ENCODE measurements at regions not wholly inside any gene's neighbourhood (a gene's known extent, or its start where the extent isn't known, plus 50 kb on each side); places are given as distances from the start of the nearest gene placed in this dataset.
A peak's percentile ranks its signal among the peaks of the same experiment; 100 is the strongest.

DNA sequence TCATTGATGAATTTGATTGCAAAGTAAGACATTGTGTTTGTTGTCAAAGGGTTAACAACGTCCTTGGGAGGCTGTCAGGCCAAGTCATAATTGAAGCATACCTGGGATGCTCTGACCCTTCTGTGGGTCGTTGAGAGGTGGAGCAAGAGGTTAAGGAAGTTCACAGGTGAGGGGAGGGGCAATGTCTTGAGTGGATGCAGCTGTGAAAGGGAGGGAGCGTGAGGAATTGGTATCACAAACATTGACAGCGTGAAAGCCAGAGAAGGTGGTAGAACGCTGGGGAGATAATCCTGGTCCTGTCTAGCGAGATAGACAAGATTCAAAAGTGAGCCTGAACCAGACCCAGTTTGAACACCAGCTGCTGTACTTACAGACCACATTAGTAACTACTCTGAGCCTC lies 79.4 kb downstream of the HES1 start:
- 91% methylated on average over 6 of the region's 6 CpGs for WGBS (ENCODE audit: insufficient coverage)
- Histone ChIP-seq H3K9ac (ENCODE audit: insufficient read depth, low read length, poor library complexity, severe bottlenecking) (no peak overlapping the region), H3K4me1 (ENCODE audit: control insufficient read depth in 1 of 2, insufficient read depth in 2 of 2, low read length in 2 of 2) (no peaks in the 10 kb centered on the region), H3K27me3 (ENCODE audit: control insufficient read depth in 2 of 2, insufficient read depth in 2 of 2, low read length in 2 of 2) (no peaks in the 10 kb centered on the region), H3K79me2 (ENCODE audit: insufficient read depth, low read length) (no peaks in the 10 kb centered on the region), H3K36me3 (replicated peaks in 1 of 2; ENCODE audit: control insufficient read depth in 1 of 2, insufficient read depth in 2 of 2, low read length in 2 of 2) (no peaks in the 10 kb centered on the region), H3K4me3 (replicated peaks in 1 of 3; ENCODE audit: low read depth in 2 of 3, low read length in 3 of 3) (no peak overlapping the region), H4K20me1 (ENCODE audit: insufficient read depth, low read length) (no peaks in the 10 kb centered on the region), H3K4me2 (replicated peaks; ENCODE audit: extremely low read depth, low read length, poor library complexity, severe bottlenecking) (no peak overlapping the region), H3K9me3 (replicated peaks in 1 of 2; ENCODE audit: control insufficient read depth in 1 of 2, insufficient read depth in 1 of 2, low read length in 2 of 2) (no peaks in the 10 kb centered on the region), H2AFZ (ENCODE audit: insufficient read depth, low read depth, low read length, poor library complexity, severe bottlenecking) (no peak overlapping the region), H3K27ac (ENCODE audit: low read depth in 1 of 2, low read length in 2 of 2) (no peak overlapping the region)
- peak overlapping the region in 1 of 7 donors; percentile 28 for H3K27ac Mint-ChIP-seq
- no peaks in the 10 kb centered on the region for H3K36me3 Mint-ChIP-seq
- TF ChIP-seq, protein P1, sequence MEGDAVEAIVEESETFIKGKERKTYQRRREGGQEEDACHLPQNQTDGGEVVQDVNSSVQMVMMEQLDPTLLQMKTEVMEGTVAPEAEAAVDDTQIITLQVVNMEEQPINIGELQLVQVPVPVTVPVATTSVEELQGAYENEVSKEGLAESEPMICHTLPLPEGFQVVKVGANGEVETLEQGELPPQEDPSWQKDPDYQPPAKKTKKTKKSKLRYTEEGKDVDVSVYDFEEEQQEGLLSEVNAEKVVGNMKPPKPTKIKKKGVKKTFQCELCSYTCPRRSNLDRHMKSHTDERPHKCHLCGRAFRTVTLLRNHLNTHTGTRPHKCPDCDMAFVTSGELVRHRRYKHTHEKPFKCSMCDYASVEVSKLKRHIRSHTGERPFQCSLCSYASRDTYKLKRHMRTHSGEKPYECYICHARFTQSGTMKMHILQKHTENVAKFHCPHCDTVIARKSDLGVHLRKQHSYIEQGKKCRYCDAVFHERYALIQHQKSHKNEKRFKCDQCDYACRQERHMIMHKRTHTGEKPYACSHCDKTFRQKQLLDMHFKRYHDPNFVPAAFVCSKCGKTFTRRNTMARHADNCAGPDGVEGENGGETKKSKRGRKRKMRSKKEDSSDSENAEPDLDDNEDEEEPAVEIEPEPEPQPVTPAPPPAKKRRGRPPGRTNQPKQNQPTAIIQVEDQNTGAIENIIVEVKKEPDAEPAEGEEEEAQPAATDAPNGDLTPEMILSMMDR (IDR thresholded peaks at IDR 0.05): no peak
- DNase-seq: no peak
- intact Hi-C loops (cut with micrococcal nuclease): no loop called here
- H3K9me3 Mint-ChIP-seq: no peaks in the 10 kb centered on the region
- H3K4me3 Mint-ChIP-seq: no peak overlapping the region
- no peaks in the 10 kb centered on the region for H3K4me1 Mint-ChIP-seq
- H3K27me3 Mint-ChIP-seq (ENCODE audit: low read depth in 3 of 3): peaks cover 7 to 28% (median 11%) of the 10 kb centered on the region in 3 donors

DNA sequence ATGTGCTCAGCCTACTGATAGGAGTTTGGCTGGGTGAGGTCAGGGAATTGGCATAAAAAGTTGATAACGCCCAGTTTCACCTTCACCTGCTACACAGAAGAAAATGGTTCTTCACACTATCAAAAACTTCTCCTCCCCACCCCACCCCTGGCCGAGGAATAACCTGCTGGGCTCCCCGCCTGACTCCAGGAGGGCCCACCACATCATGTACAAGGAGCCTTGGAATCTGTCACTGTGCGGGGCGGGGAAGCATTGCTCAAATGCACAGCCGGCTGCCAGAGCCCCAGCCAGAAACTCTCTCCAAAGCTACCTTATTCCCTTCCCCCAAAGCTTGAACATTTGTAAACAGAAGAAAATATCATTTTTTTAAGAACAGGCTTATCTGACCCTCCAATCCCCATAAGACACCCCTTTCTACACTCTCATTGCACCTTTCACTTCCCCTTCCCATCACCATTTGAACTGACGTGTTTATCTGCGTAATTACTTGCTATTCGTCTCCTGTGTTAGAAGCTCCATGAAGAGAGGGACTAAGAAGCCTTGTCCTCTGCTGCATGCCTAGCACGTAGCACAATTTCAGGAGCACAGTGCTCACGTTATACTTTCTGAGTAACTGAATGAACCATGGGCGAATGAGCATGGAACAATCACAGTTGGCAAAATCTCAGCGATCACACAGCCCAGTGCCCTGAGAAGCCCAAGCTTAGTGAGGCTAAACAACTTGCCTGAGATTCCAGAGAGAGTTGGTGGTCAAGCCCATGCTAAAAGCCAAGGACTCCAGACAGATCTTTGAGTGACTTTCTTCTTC lies 82.9 kb downstream of the HES1 start:
- TF ChIP-seq, protein P1 (IDR thresholded peaks at IDR 0.05): no peak
- WGBS (ENCODE audit: insufficient coverage): 78% methylated on average over 13 of the region's 13 CpGs
- H3K4me2 ChIP-seq (replicated peaks; ENCODE audit: extremely low read depth, low read length, poor library complexity, severe bottlenecking): no peak overlapping the region
- H3K79me2 ChIP-seq (ENCODE audit: insufficient read depth, low read length): no peaks in the 10 kb centered on the region
- H2AFZ ChIP-seq (ENCODE audit: insufficient read depth, low read depth, low read length, poor library complexity, severe bottlenecking): no peak overlapping the region
- H3K27ac ChIP-seq (ENCODE audit: low read depth in 1 of 2, low read length in 2 of 2): no peak overlapping the region
- peaks cover 0 to 3% (median 0%) of the 10 kb centered on the region in 7 donors for H3K9me3 Mint-ChIP-seq
- H3K36me3 ChIP-seq (replicated peaks in 1 of 2; ENCODE audit: control insufficient read depth in 1 of 2, insufficient read depth in 2 of 2, low read length in 2 of 2): no peaks in the 10 kb centered on the region
- no peak for DNase-seq
- H3K4me1 ChIP-seq (ENCODE audit: control insufficient read depth in 1 of 2, insufficient read depth in 2 of 2, low read length in 2 of 2): no peaks in the 10 kb centered on the region
- H3K9me3 ChIP-seq (replicated peaks in 1 of 2; ENCODE audit: control insufficient read depth in 1 of 2, insufficient read depth in 1 of 2, low read length in 2 of 2): no peaks in the 10 kb centered on the region
- peaks cover 8 to 22% (median 9%) of the 10 kb centered on the region in 3 donors for H3K27me3 Mint-ChIP-seq (ENCODE audit: low read depth in 3 of 3)
- H3K4me1 Mint-ChIP-seq: peaks cover 5% of the 10 kb centered on the region
- no peak overlapping the region for H3K27ac Mint-ChIP-seq
- no peaks in the 10 kb centered on the region for H3K27me3 ChIP-seq (ENCODE audit: control insufficient read depth in 2 of 2, insufficient read depth in 2 of 2, low read length in 2 of 2)
- intact Hi-C loops (cut with micrococcal nuclease): no loop called here
- H3K4me3 Mint-ChIP-seq: no peak overlapping the region
- H3K4me3 ChIP-seq (replicated peaks in 1 of 3; ENCODE audit: low read depth in 2 of 3, low read length in 3 of 3): no peak overlapping the region
- no peaks in the 10 kb centered on the region for H3K36me3 Mint-ChIP-seq
- no peaks in the 10 kb centered on the region for H4K20me1 ChIP-seq (ENCODE audit: insufficient read depth, low read length)
- H3K9ac ChIP-seq (ENCODE audit: insufficient read depth, low read length, poor library complexity, severe bottlenecking): no peak overlapping the region
